Neural cell (in vitro differentiated cells): ENCODE measurements at regions not wholly inside any gene's neighbourhood (a gene's known extent, or its start where the extent isn't known, plus 50 kb on each side); places are given as distances from the start of the nearest gene placed in this dataset.
"Not testable (repeated sequence)": the region's sequence is repeated elsewhere in the genome, so short reads cannot be mapped to it uniquely, and the experiment has no call there.

Experiments used
- H2AFZ ChIP-seq: fragments of 200-600, 300-800 bp; sonication (generic), shearing (Covaris generic); 2 replicates; pipeline ENCODE4 v1.6.0; 2014; ENCODE audit warnings: low read depth, mild to moderate bottlenecking, antibody characterized with exemption, low read length, moderate library complexity
- H3F3A ChIP-seq: fragments of 200-600 bp; shearing (Covaris generic); 2 replicates; pipeline ENCODE4 v1.6.1; 2016; ENCODE audit warnings: mild to moderate bottlenecking, moderate library complexity, mixed read lengths, antibody characterized with exemption, low read length; ENCODE audit not compliant: insufficient read depth, poor library complexity, severe bottlenecking
- H3K27ac ChIP-seq: fragments of 200-600, 300-800 bp; sonication (generic), shearing (Covaris generic); 2 replicates; pipeline ENCODE4 v1.5.1; 2014; ENCODE audit warnings: mild to moderate bottlenecking, low read length, moderate library complexity
- H3K27me3 ChIP-seq: fragments of 300-800, 200-600 bp; sonication (generic), shearing (Covaris generic); 2 replicates; pipeline ENCODE4 v1.6.0; 2014; ENCODE audit warnings: mild to moderate bottlenecking, low read depth, low read length, moderate library complexity; ENCODE audit not compliant: insufficient read depth
- H3K36me3 ChIP-seq: fragments of 300-800, 200-600 bp; sonication (generic), shearing (Covaris generic); 2 replicates; pipeline ENCODE4 v1.5.1; 2014; ENCODE audit warnings: mild to moderate bottlenecking, antibody characterized with exemption, low read length, moderate library complexity; ENCODE audit not compliant: insufficient read depth
- H3K4me2 ChIP-seq: fragments of 300-800, 200-600 bp; sonication (generic), shearing (Covaris generic); 2 replicates; pipeline ENCODE4 v1.6.0; 2014; ENCODE audit warnings: mild to moderate bottlenecking, low read length
- H3K4me3 ChIP-seq: fragments of 300-800, 200-600 bp; sonication (generic), shearing (Covaris generic); 2 replicates; pipeline ENCODE4 v1.5.1; 2014; ENCODE audit warnings: mild to moderate bottlenecking, low read length, moderate library complexity
- H3K79me2 ChIP-seq: fragments of 200-600 bp; shearing (Covaris generic); replicated peaks from 2 replicates; pipeline ENCODE4 v1.6.0; 2014; ENCODE audit warnings: mild to moderate bottlenecking, low read length, moderate library complexity; ENCODE audit not compliant: insufficient read depth
- H3K9ac ChIP-seq: fragments of 300-800, 200-600 bp; sonication (generic), shearing (Covaris generic); 2 replicates; pipeline ENCODE4 v1.6.1; 2016; ENCODE audit warnings: mild to moderate bottlenecking, low read length, mixed read lengths
- H3K9me2 ChIP-seq: fragments of 200-600 bp; shearing (Covaris generic); 2 replicates; pipeline ENCODE4 v1.6.1; 2016; ENCODE audit warnings: mild to moderate bottlenecking, low read length, mixed read lengths; ENCODE audit not compliant: insufficient read depth
- H3K9me3 ChIP-seq: fragments of 200-600, 300-800 bp; sonication (generic), shearing (Covaris generic); 2 replicates; pipeline ENCODE4 v1.6.1; 2016; ENCODE audit warnings: mild to moderate bottlenecking, mixed run types, low read length, moderate library complexity, mixed read lengths
- H4K20me1 ChIP-seq: fragments of 200-600 bp; shearing (Covaris generic); 2 replicates; pipeline ENCODE4 v1.6.1; 2016; ENCODE audit warnings: mild to moderate bottlenecking, mixed run types; ENCODE audit not compliant: insufficient read depth
- EP300 ChIP-seq: fragments of 450-650 bp; conservative IDR thresholded peaks from 2 replicates; pipeline ENCODE4 v1.6.1; 2014; ENCODE audit warnings: antibody characterized with exemption, mild to moderate bottlenecking, moderate library complexity; ENCODE audit not compliant: poor library complexity, severe bottlenecking
- EZH2 ChIP-seq: fragments of 200-600, 300-800 bp; shearing (Covaris generic), sonication (generic); IDR thresholded peaks from 2 replicates; pipeline ENCODE4 v1.6.1; 2014; ENCODE audit warnings: antibody characterized with exemption, low read length, borderline replicate concordance, mild to moderate bottlenecking; ENCODE audit not compliant: insufficient read depth, poor library complexity, severe bottlenecking
- MXI1 ChIP-seq: fragments of 450-650 bp; conservative IDR thresholded peaks from 2 replicates; pipeline ENCODE4 v1.6.1; 2014; ENCODE audit warnings: antibody characterized with exemption, mild to moderate bottlenecking; ENCODE audit not compliant: poor library complexity, severe bottlenecking
- POLR2AphosphoS5 ChIP-seq: IDR thresholded peaks from 2 replicates; pipeline ENCODE4 v1.6.1; 2012
- RAD21 ChIP-seq: fragments of 450-650 bp; conservative IDR thresholded peaks from 2 replicates; pipeline ENCODE4 v1.6.1; 2014; ENCODE audit warnings: antibody characterized with exemption, mild to moderate bottlenecking, moderate library complexity
- SMC3 ChIP-seq: fragments of 450-650 bp; conservative IDR thresholded peaks from 2 replicates; pipeline ENCODE4 v1.6.1; 2014; ENCODE audit warnings: antibody characterized with exemption, mild to moderate bottlenecking, moderate library complexity; ENCODE audit not compliant: poor library complexity
- TAF1 ChIP-seq: IDR thresholded peaks from 2 replicates; pipeline ENCODE4 v1.6.1; 2012; ENCODE audit warnings: low read depth
- TF ChIP-seq, protein P1 (sequence below): fragments of 450-650 bp; IDR thresholded peaks from 2 replicates; pipeline ENCODE4 v1.5.1; 2014; ENCODE audit warnings: antibody characterized with exemption, mild to moderate bottlenecking, moderate library complexity; ENCODE audit not compliant: poor library complexity, severe bottlenecking
- TF ChIP-seq, protein P2 (sequence below): IDR thresholded peaks from 2 replicates; pipeline ENCODE4 v1.6.1; 2012; ENCODE audit warnings: borderline replicate concordance

DNA sequence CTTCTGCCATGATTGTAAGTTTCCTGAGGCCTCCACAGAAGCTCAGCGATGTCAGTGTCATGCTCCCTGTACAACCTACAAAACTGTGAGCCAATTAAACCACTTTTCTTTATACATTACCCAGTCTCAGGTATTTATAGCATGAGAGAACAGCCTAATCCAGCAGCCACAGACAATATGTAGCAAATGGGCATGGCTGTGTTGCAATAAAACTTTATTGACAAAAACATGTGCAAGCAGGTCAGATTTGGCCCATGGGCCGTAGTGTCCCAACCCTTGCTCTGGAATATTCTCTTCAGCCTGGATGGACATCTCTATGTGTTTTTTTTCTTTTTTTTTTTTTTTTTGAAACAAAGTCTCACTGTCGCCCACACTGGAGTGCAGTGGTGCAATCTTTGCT, 60.9 kb upstream of the EEF2KMT start:
- Histone ChIP-seq H2AFZ (no peak overlapping the region), H4K20me1 (no peaks in the 10 kb centered on the region), H3K4me3 (no peak overlapping the region), H3K27ac (no peak overlapping the region), H3F3A (no peaks in the 10 kb centered on the region), H3K27me3 (no peaks in the 10 kb centered on the region), H3K9ac (no peak overlapping the region), H3K36me3 (no peaks in the 10 kb centered on the region), H3K79me2 (no peaks in the 10 kb centered on the region), H3K9me2 (no peaks in the 10 kb centered on the region), H3K4me2 (no peak overlapping the region), H3K9me3 (no peaks in the 10 kb centered on the region)
- TF ChIP-seq POLR2AphosphoS5 (no peak), MXI1 (no peak), EZH2 (no peak), SMC3 (no peak), TAF1 (no peak), EP300 (no peak), RAD21 (no peak)
- TF ChIP-seq, protein P1, sequence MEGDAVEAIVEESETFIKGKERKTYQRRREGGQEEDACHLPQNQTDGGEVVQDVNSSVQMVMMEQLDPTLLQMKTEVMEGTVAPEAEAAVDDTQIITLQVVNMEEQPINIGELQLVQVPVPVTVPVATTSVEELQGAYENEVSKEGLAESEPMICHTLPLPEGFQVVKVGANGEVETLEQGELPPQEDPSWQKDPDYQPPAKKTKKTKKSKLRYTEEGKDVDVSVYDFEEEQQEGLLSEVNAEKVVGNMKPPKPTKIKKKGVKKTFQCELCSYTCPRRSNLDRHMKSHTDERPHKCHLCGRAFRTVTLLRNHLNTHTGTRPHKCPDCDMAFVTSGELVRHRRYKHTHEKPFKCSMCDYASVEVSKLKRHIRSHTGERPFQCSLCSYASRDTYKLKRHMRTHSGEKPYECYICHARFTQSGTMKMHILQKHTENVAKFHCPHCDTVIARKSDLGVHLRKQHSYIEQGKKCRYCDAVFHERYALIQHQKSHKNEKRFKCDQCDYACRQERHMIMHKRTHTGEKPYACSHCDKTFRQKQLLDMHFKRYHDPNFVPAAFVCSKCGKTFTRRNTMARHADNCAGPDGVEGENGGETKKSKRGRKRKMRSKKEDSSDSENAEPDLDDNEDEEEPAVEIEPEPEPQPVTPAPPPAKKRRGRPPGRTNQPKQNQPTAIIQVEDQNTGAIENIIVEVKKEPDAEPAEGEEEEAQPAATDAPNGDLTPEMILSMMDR, result no peak
- TF ChIP-seq, protein P2, sequence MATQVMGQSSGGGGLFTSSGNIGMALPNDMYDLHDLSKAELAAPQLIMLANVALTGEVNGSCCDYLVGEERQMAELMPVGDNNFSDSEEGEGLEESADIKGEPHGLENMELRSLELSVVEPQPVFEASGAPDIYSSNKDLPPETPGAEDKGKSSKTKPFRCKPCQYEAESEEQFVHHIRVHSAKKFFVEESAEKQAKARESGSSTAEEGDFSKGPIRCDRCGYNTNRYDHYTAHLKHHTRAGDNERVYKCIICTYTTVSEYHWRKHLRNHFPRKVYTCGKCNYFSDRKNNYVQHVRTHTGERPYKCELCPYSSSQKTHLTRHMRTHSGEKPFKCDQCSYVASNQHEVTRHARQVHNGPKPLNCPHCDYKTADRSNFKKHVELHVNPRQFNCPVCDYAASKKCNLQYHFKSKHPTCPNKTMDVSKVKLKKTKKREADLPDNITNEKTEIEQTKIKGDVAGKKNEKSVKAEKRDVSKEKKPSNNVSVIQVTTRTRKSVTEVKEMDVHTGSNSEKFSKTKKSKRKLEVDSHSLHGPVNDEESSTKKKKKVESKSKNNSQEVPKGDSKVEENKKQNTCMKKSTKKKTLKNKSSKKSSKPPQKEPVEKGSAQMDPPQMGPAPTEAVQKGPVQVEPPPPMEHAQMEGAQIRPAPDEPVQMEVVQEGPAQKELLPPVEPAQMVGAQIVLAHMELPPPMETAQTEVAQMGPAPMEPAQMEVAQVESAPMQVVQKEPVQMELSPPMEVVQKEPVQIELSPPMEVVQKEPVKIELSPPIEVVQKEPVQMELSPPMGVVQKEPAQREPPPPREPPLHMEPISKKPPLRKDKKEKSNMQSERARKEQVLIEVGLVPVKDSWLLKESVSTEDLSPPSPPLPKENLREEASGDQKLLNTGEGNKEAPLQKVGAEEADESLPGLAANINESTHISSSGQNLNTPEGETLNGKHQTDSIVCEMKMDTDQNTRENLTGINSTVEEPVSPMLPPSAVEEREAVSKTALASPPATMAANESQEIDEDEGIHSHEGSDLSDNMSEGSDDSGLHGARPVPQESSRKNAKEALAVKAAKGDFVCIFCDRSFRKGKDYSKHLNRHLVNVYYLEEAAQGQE, result no peak

DNA sequence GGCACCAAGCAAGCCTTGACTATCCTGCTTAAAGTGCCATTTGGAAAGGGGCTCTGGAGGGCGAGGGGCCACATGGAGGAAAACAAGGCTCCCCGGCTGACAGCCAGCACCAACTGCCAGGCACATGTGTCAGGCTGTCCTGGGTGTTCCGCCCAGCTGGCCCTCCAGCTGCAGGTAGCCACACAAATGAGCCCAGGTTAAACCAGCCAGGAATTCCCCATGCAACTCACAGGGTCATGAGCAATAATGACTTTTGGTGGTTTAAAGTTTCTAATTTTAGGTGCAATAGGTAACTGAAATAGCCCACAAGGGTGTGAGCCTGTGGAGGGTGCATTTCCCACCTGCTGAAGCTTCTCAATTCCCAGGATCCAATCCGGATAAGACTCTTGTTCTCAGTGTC, 58.9 kb upstream of the EEF2KMT start:
- not testable (repeated sequence) for H3K27ac ChIP-seq, H3K9me2 ChIP-seq, H3K27me3 ChIP-seq, H4K20me1 ChIP-seq, H2AFZ ChIP-seq, H3K4me3 ChIP-seq, H3K4me2 ChIP-seq, H3K9ac ChIP-seq, H3K9me3 ChIP-seq, H3F3A ChIP-seq, H3K79me2 ChIP-seq, H3K36me3 ChIP-seq

DNA sequence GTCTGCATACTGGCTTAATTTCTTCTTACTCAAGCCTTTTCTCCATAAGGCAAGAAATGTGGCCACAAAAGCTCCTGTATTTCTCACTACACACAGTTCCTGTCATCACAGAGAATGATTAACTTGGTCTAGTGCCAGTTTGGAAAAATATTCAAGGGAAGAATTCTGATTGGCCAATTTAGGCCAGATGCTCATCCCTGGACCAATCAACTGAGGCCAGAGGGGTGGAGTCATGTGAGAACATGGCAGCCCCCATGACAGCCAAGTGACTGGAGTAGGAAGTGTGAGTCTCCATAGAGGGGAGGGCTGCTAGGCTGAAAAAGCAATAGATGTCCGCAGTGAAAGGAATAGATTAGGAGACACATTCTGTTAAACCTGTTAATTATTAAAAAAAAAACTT, 56.4 kb upstream of the EEF2KMT start:
- H2AFZ ChIP-seq, H3K4me3 ChIP-seq, H3K9me3 ChIP-seq, H3K27ac ChIP-seq, H3K4me2 ChIP-seq, H3K9ac ChIP-seq, H3K36me3 ChIP-seq, H4K20me1 ChIP-seq, H3K79me2 ChIP-seq, H3K27me3 ChIP-seq, H3F3A ChIP-seq, H3K9me2 ChIP-seq: not testable (repeated sequence)

DNA sequence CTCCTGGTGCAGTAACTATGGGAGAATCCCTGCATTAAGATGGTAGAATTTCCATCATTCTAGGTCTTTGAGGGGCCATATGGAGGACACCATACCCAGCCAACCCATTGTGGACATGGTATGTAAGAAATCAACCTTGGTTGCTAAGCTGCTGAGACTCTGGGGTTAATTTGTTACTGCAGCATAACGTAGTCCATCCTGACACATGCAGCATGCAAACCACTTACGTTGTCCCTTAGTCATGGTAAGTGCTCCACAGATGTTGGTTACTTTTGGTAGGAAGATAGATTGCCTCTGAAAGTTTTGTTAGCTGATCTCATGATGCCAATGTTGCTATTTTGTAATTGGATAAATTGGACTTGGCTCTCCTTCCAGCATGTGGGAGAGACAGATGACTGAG, 53.8 kb upstream of the EEF2KMT start:
- H3K9me2 ChIP-seq, H3F3A ChIP-seq, H3K4me3 ChIP-seq, H3K9ac ChIP-seq, H3K4me2 ChIP-seq, H3K79me2 ChIP-seq, H3K36me3 ChIP-seq, H3K27ac ChIP-seq, H3K27me3 ChIP-seq, H4K20me1 ChIP-seq, H2AFZ ChIP-seq, H3K9me3 ChIP-seq: not testable (repeated sequence)
